ENCODE measurements at regions not wholly inside any gene's neighbourhood (a gene's known extent, or its start where the extent isn't known, plus 50 kb on each side); places are given as distances from the start of the nearest gene placed in this dataset.

- TF ChIP-seq GATA1 (IDR thresholded peaks at IDR 0.05; ENCODE audit: low read depth, low read length), result no peak
- no peak for TF ChIP-seq POLR2A (IDR thresholded peaks at IDR 0.05; ENCODE audit: low read length)
Observed at GRCh38 chr9:8158574-8158973, 359.0 kb upstream of the DMAC1 start.

DNA sequence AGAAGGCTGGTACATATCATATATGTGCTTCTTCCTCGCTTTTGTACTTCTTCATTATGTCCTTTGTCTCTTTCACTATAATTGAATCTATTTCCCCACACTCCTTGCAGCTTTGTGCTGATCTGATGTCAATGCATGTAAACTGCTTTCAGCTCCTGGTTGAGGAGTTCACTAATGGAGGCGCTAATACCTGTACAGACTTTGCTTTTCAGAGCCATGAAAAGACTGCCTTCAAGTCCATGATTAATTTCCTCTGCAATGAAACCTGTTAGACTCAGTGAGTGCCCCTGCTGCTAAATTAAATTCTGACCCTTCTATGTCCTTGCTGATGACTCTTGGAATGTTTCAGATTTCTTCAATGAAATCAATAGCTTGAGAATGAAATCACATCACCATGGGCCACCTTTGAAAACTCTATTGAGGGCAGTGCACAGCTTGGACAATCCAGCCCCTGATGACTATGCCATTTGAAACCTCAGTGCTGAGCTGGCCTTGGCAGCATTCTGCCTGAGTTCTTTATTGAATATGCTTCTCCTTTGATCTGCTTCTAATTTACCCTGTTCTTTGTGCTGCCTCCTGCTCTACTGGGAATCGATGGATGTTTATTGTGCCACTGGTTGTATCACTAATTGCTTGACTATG, 358.2 kb upstream of the DMAC1 start:
- no peak for DNase-seq
- no peak for TF ChIP-seq GATA1 (IDR thresholded peaks at IDR 0.05; ENCODE audit: low read depth, low read length)
- TF ChIP-seq POLR2A (IDR thresholded peaks at IDR 0.05; ENCODE audit: low read length), result no peak

More at GRCh38 chr9:8158574-8158973, 359.0 kb upstream of the DMAC1 start:
- no peak for DNase-seq

GRCh38 chr9:8156346-8156745, 356.8 kb upstream of the DMAC1 start:
- no peak for DNase-seq
- TF ChIP-seq POLR2A (IDR thresholded peaks at IDR 0.05; ENCODE audit: low read length) (no peak), GATA1 (IDR thresholded peaks at IDR 0.05; ENCODE audit: low read depth, low read length) (no peak)

DNA sequence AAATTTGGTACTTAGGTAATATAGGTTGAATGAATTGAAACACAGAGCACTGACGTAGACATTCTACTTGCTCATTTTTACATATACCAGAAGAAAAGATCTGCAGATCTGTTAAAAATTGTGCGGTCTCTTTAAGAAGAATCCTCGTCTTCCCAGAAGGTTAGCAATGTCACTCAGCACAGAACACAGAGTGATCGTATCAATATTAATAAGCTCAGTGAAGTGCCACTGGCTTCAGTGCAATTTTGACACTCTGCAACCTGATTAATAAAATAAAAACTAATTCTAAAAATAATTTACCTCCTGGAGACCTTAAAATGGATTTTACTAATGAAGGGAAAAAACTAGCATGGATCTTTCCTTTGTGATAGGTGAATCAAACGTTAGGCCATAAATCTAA, 356.1 kb upstream of the DMAC1 start:
- no peak for DNase-seq
- TF ChIP-seq POLR2A (IDR thresholded peaks at IDR 0.05; ENCODE audit: low read length) (no peak), GATA1 (IDR thresholded peaks at IDR 0.05; ENCODE audit: low read depth, low read length) (no peak)

- no peak for TF ChIP-seq GATA1 (IDR thresholded peaks at IDR 0.05; ENCODE audit: low read depth, low read length)
- TF ChIP-seq POLR2A (IDR thresholded peaks at IDR 0.05; ENCODE audit: low read length), result no peak
- no peak for DNase-seq
Observed at GRCh38 chr9:8143677-8144076, 344.1 kb upstream of the DMAC1 start.

DNA sequence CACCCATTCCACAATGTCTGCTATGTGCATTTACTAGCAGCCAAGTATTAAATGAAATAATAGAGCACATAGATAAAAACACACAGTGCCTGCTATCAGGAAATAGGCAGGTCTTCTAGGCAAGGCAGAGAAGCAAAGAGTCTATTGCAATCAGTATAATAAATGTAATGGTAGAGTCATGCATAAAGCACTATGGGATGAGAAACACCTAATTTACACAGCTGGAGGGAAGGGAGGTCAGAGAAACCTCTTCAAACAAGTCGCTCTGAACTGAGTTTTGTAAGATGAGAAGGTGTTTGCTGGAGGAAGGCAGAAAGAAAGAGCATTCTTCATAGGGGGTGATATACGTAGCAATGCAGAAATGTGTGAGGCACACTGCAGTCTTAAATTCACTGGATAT, 341.0 kb upstream of the DMAC1 start:
- TF ChIP-seq POLR2A (IDR thresholded peaks at IDR 0.05; ENCODE audit: low read length), result no peak
- TF ChIP-seq GATA1 (IDR thresholded peaks at IDR 0.05; ENCODE audit: low read depth, low read length), result no peak
- DNase-seq, result no peak

DNA sequence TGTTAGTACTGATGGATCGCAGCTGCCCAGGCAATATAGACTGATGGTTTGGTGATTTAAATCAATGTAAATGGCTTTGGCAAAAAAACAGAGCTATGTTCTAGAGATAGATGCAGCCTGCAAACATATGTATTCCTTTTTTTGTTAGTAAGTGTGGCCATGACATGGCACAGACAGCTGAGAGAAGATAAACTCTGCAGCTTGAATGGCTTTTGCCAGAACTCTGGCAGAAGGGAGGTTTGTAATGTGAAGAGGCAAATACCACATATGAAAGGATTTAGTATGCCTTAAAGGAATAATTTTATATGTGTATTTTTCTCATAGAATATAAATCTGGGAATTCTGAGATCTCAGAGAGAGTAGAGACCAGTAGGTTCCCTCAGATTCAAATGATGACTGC, 340.2 kb upstream of the DMAC1 start:
- no peak for DNase-seq
- TF ChIP-seq POLR2A (IDR thresholded peaks at IDR 0.05; ENCODE audit: low read length), result no peak
- no peak for TF ChIP-seq GATA1 (IDR thresholded peaks at IDR 0.05; ENCODE audit: low read depth, low read length)

- DNase-seq, result no peak
- TF ChIP-seq GATA1 (IDR thresholded peaks at IDR 0.05; ENCODE audit: low read depth, low read length), result no peak
- TF ChIP-seq POLR2A (IDR thresholded peaks at IDR 0.05; ENCODE audit: low read length), result no peak
Observed at GRCh38 chr9:8136477-8136876, 336.9 kb upstream of the DMAC1 start.

GRCh38 chr9:8134635-8135034, 335.1 kb upstream of the DMAC1 start:
- TF ChIP-seq POLR2A (IDR thresholded peaks at IDR 0.05; ENCODE audit: low read length) (no peak), GATA1 (IDR thresholded peaks at IDR 0.05; ENCODE audit: low read depth, low read length) (no peak)
- no peak for DNase-seq

GRCh38 chr9:8133606-8134005, 334.0 kb upstream of the DMAC1 start:
- no peak for DNase-seq
- TF ChIP-seq POLR2A (IDR thresholded peaks at IDR 0.05; ENCODE audit: low read length) (no peak), GATA1 (IDR thresholded peaks at IDR 0.05; ENCODE audit: low read depth, low read length) (no peak)

- TF ChIP-seq POLR2A (IDR thresholded peaks at IDR 0.05; ENCODE audit: low read length) (no peak), GATA1 (IDR thresholded peaks at IDR 0.05; ENCODE audit: low read depth, low read length) (no peak)
- no peak for DNase-seq
Observed at GRCh38 chr9:8115570-8115969, 316.0 kb upstream of the DMAC1 start.

DNA sequence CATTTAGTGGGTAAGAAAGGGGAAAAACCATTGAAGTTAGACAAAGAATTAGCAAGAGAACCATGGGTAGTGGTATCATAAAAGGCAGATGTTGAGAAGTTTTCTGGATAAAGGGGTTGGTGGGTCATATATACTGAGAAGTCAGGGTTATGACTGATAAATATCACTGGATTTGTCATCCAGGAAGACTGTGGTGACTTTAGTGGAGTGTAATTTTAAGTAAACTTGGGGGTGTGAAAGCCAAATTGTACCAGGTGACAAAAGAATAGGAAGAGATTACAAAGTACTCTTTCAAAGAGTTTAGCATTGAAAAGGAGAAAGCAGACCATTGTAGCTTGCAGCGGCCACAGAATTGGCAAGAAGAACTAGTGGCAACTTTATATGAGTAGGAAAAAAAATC, 315.2 kb upstream of the DMAC1 start:
- TF ChIP-seq POLR2A (IDR thresholded peaks at IDR 0.05; ENCODE audit: low read length) (no peak), GATA1 (IDR thresholded peaks at IDR 0.05; ENCODE audit: low read depth, low read length) (no peak)
- DNase-seq, result no peak

GRCh38 chr9:8106362-8106761, 306.8 kb upstream of the DMAC1 start:
- TF ChIP-seq GATA1 (IDR thresholded peaks at IDR 0.05; ENCODE audit: low read depth, low read length), result no peak
- DNase-seq, result no peak

DNA sequence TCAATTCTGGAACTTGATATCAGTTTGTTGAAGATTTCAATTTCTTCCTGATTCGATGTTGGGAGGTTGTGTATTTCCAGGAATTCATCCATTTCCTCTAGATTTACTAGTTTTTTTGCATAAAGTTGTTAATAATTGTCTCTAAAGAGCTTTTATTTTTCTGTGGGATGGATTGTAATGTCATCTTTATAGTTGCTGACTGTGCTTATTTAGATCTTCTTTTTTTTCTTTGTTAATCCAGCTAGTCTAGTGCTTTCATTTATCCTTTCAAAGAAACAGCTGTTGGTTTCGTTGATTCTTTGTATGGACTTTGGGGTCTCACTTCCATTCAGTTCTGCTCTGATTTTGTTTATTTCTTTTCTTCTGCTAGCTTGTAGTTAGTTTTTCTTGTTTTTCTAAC, 302.0 kb upstream of the DMAC1 start:
- no peak for DNase-seq
- TF ChIP-seq POLR2A (IDR thresholded peaks at IDR 0.05; ENCODE audit: low read length), result no peak
- TF ChIP-seq GATA1 (IDR thresholded peaks at IDR 0.05; ENCODE audit: low read depth, low read length), result no peak

GRCh38 chr9:8096091-8096490, 296.5 kb upstream of the DMAC1 start:
- TF ChIP-seq GATA1 (IDR thresholded peaks at IDR 0.05; ENCODE audit: low read depth, low read length) (no peak), POLR2A (IDR thresholded peaks at IDR 0.05; ENCODE audit: low read length) (no peak)
- DNase-seq, result no peak

GRCh38 chr9:8095672-8096086, 296.1 kb upstream of the DMAC1 start:
- no peak for DNase-seq
- TF ChIP-seq GATA1 (IDR thresholded peaks at IDR 0.05; ENCODE audit: low read depth, low read length), result no peak
- TF ChIP-seq POLR2A (IDR thresholded peaks at IDR 0.05; ENCODE audit: low read length), result no peak

Data from erythroblast (primary cell).